ENCODE measurements at regions not wholly inside any gene's neighbourhood (a gene's known extent, or its start where the extent isn't known, plus 50 kb on each side); places are given as distances from the start of the nearest gene placed in this dataset.
"Not testable (repeated sequence)": the region's sequence is repeated elsewhere in the genome, so short reads cannot be mapped to it uniquely, and the experiment has no call there.

- no peak overlapping the region for H3K9ac ChIP-seq (ENCODE audit: low read length)
- H3K27me3 ChIP-seq (ENCODE audit: control insufficient read depth, insufficient read depth, low read length) = no peaks in the 10 kb centered on the region
- H3K4me3 ChIP-seq (ENCODE audit: low read length) = no peak overlapping the region
- H3K9me3 ChIP-seq (ENCODE audit: control insufficient read depth, low read depth, low read length) = no peaks in the 10 kb centered on the region
- no peak overlapping the region for H3K27ac ChIP-seq (ENCODE audit: low read length)
- no peaks in the 10 kb centered on the region for H3K36me3 ChIP-seq (ENCODE audit: control insufficient read depth, low read depth, low read length)
- H3K4me1 ChIP-seq (ENCODE audit: control insufficient read depth, low read depth, low read length) = no peaks in the 10 kb centered on the region
Observed at GRCh38 chr3:30469133-30469532, 137.3 kb upstream of the TGFBR2 start.

- Histone ChIP-seq H3K9ac (ENCODE audit: low read length) (no peak overlapping the region), H3K27ac (ENCODE audit: low read length) (no peak overlapping the region)
Observed at GRCh38 chr3:30470496-30470895, 135.9 kb upstream of the TGFBR2 start.

GRCh38 chr3:30471066-30471465 is 135.3 kb upstream of the TGFBR2 start:
- Histone ChIP-seq H3K27me3 (ENCODE audit: control insufficient read depth, insufficient read depth, low read length) (no peaks in the 10 kb centered on the region), H3K9me3 (ENCODE audit: control insufficient read depth, low read depth, low read length) (no peaks in the 10 kb centered on the region), H3K27ac (ENCODE audit: low read length) (no peak overlapping the region), H3K36me3 (ENCODE audit: control insufficient read depth, low read depth, low read length) (no peaks in the 10 kb centered on the region), H3K4me1 (ENCODE audit: control insufficient read depth, low read depth, low read length) (no peaks in the 10 kb centered on the region), H3K4me3 (ENCODE audit: low read length) (no peak overlapping the region), H3K9ac (ENCODE audit: low read length) (no peak overlapping the region)

More at GRCh38 chr3:30470496-30470895, 135.9 kb upstream of the TGFBR2 start:
- Histone ChIP-seq H3K9me3 (ENCODE audit: control insufficient read depth, low read depth, low read length) (no peaks in the 10 kb centered on the region), H3K4me3 (ENCODE audit: low read length) (no peak overlapping the region), H3K36me3 (ENCODE audit: control insufficient read depth, low read depth, low read length) (no peaks in the 10 kb centered on the region), H3K4me1 (ENCODE audit: control insufficient read depth, low read depth, low read length) (no peaks in the 10 kb centered on the region), H3K27me3 (ENCODE audit: control insufficient read depth, insufficient read depth, low read length) (no peaks in the 10 kb centered on the region)

- no peaks in the 10 kb centered on the region for H3K9me3 ChIP-seq (ENCODE audit: control insufficient read depth, low read depth, low read length)
- no peak overlapping the region for H3K4me3 ChIP-seq (ENCODE audit: low read length)
- H3K4me1 ChIP-seq (ENCODE audit: control insufficient read depth, low read depth, low read length) = no peaks in the 10 kb centered on the region
- H3K9ac ChIP-seq (ENCODE audit: low read length) = no peak overlapping the region
- H3K36me3 ChIP-seq (ENCODE audit: control insufficient read depth, low read depth, low read length) = no peaks in the 10 kb centered on the region
- H3K27ac ChIP-seq (ENCODE audit: low read length) = no peak overlapping the region
- no peaks in the 10 kb centered on the region for H3K27me3 ChIP-seq (ENCODE audit: control insufficient read depth, insufficient read depth, low read length)
Observed at GRCh38 chr3:30471796-30472489, 134.5 kb upstream of the TGFBR2 start.

GRCh38 chr3:30473374-30474051 is 132.9 kb upstream of the TGFBR2 start:
- no peaks in the 10 kb centered on the region for H3K4me1 ChIP-seq (ENCODE audit: control insufficient read depth, low read depth, low read length)
- no peaks in the 10 kb centered on the region for H3K27me3 ChIP-seq (ENCODE audit: control insufficient read depth, insufficient read depth, low read length)
- no peak overlapping the region for H3K27ac ChIP-seq (ENCODE audit: low read length)
- no peak overlapping the region for H3K4me3 ChIP-seq (ENCODE audit: low read length)
- H3K9me3 ChIP-seq (ENCODE audit: control insufficient read depth, low read depth, low read length) = no peaks in the 10 kb centered on the region
- no peak overlapping the region for H3K9ac ChIP-seq (ENCODE audit: low read length)
- no peaks in the 10 kb centered on the region for H3K36me3 ChIP-seq (ENCODE audit: control insufficient read depth, low read depth, low read length)

- Histone ChIP-seq H3K4me3 (ENCODE audit: low read length) (no peak overlapping the region), H3K27me3 (ENCODE audit: control insufficient read depth, insufficient read depth, low read length) (no peaks in the 10 kb centered on the region), H3K4me1 (ENCODE audit: control insufficient read depth, low read depth, low read length) (no peaks in the 10 kb centered on the region), H3K9ac (ENCODE audit: low read length) (no peak overlapping the region), H3K36me3 (ENCODE audit: control insufficient read depth, low read depth, low read length) (no peaks in the 10 kb centered on the region), H3K9me3 (ENCODE audit: control insufficient read depth, low read depth, low read length) (no peaks in the 10 kb centered on the region), H3K27ac (ENCODE audit: low read length) (no peak overlapping the region)
Observed at GRCh38 chr3:30474371-30474770, 132.0 kb upstream of the TGFBR2 start.

GRCh38 chr3:30475038-30475808 is 131.2 kb upstream of the TGFBR2 start:
- Histone ChIP-seq H3K4me1 (ENCODE audit: control insufficient read depth, low read depth, low read length) (no peaks in the 10 kb centered on the region), H3K9me3 (ENCODE audit: control insufficient read depth, low read depth, low read length) (no peaks in the 10 kb centered on the region), H3K9ac (ENCODE audit: low read length) (no peak overlapping the region), H3K4me3 (ENCODE audit: low read length) (no peak overlapping the region), H3K27me3 (ENCODE audit: control insufficient read depth, insufficient read depth, low read length) (no peaks in the 10 kb centered on the region), H3K36me3 (ENCODE audit: control insufficient read depth, low read depth, low read length) (no peaks in the 10 kb centered on the region), H3K27ac (ENCODE audit: low read length) (no peak overlapping the region)

- H3K4me1 ChIP-seq (ENCODE audit: control insufficient read depth, low read depth, low read length) = no peaks in the 10 kb centered on the region
- no peak overlapping the region for H3K4me3 ChIP-seq (ENCODE audit: low read length)
- H3K9ac ChIP-seq (ENCODE audit: low read length) = no peak overlapping the region
- H3K36me3 ChIP-seq (ENCODE audit: control insufficient read depth, low read depth, low read length) = no peaks in the 10 kb centered on the region
- H3K27me3 ChIP-seq (ENCODE audit: control insufficient read depth, insufficient read depth, low read length) = no peaks in the 10 kb centered on the region
- no peaks in the 10 kb centered on the region for H3K9me3 ChIP-seq (ENCODE audit: control insufficient read depth, low read depth, low read length)
- H3K27ac ChIP-seq (ENCODE audit: low read length) = no peak overlapping the region
Observed at GRCh38 chr3:30475809-30476178, 130.6 kb upstream of the TGFBR2 start.

- no peak overlapping the region for H3K9ac ChIP-seq (ENCODE audit: low read length)
- no peaks in the 10 kb centered on the region for H3K27me3 ChIP-seq (ENCODE audit: control insufficient read depth, insufficient read depth, low read length)
- H3K4me3 ChIP-seq (ENCODE audit: low read length) = no peak overlapping the region
- H3K36me3 ChIP-seq (ENCODE audit: control insufficient read depth, low read depth, low read length) = no peaks in the 10 kb centered on the region
- H3K4me1 ChIP-seq (ENCODE audit: control insufficient read depth, low read depth, low read length) = no peaks in the 10 kb centered on the region
- no peaks in the 10 kb centered on the region for H3K9me3 ChIP-seq (ENCODE audit: control insufficient read depth, low read depth, low read length)
- H3K27ac ChIP-seq (ENCODE audit: low read length) = no peak overlapping the region
Observed at GRCh38 chr3:30476368-30477084, 129.9 kb upstream of the TGFBR2 start.

GRCh38 chr3:30477149-30477921 is 129.1 kb upstream of the TGFBR2 start:
- H3K9ac ChIP-seq (ENCODE audit: low read length) = no peak overlapping the region

GRCh38 chr3:30479737-30480136 is 126.7 kb upstream of the TGFBR2 start:
- not testable (repeated sequence) for H3K4me1 ChIP-seq (ENCODE audit: control insufficient read depth, low read depth, low read length)

More at GRCh38 chr3:30477149-30477921, 129.1 kb upstream of the TGFBR2 start:
- Histone ChIP-seq H3K36me3 (ENCODE audit: control insufficient read depth, low read depth, low read length) (no peaks in the 10 kb centered on the region), H3K9me3 (ENCODE audit: control insufficient read depth, low read depth, low read length) (no peaks in the 10 kb centered on the region), H3K27me3 (ENCODE audit: control insufficient read depth, insufficient read depth, low read length) (no peaks in the 10 kb centered on the region), H3K4me1 (ENCODE audit: control insufficient read depth, low read depth, low read length) (no peaks in the 10 kb centered on the region), H3K4me3 (ENCODE audit: low read length) (no peak overlapping the region), H3K27ac (ENCODE audit: low read length) (no peak overlapping the region)

More at GRCh38 chr3:30479737-30480136, 126.7 kb upstream of the TGFBR2 start:
- H3K4me3 ChIP-seq (ENCODE audit: low read length); H3K9me3 ChIP-seq (ENCODE audit: control insufficient read depth, low read depth, low read length); H3K9ac ChIP-seq (ENCODE audit: low read length); H3K36me3 ChIP-seq (ENCODE audit: control insufficient read depth, low read depth, low read length); H3K27ac ChIP-seq (ENCODE audit: low read length); H3K27me3 ChIP-seq (ENCODE audit: control insufficient read depth, insufficient read depth, low read length): not testable (repeated sequence)

Data from iPS-18a (cell line).